M059J (cell line): ENCODE measurements at regions not wholly inside any gene's neighbourhood (a gene's known extent, or its start where the extent isn't known, plus 50 kb on each side); places are given as distances from the start of the nearest gene placed in this dataset.

ENCODE experiments used
- DNase-seq: peaks from one replicate; pipeline ENCODE4 v3.0.0-alpha.2; 2012; ENCODE audit warnings: low read depth

DNA sequence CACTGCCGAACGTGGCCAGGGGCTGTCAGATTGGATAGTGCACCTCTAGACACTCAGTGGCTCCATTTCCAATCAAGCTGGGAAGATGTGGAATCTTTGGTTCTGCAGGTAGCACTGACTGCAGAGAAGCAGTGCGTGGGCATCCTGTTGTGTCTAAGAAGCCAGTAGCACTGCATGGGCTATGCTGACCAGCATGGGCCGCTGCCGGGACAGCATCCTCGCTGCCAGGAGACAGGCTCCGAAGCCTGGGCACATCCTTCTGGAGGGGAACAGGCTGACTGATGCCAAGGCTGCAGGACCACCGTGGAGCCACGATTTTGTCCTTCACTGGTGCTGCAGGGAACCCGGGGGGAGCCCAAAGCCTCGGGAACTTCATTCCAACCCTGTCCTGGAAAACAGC lies 649.4 kb downstream of the NPHP4 start:
- DNase-seq = no peak

- no peak for DNase-seq
These were observed 650.1 kb downstream of the NPHP4 start for GRCh38 chr1:5342172-5342571.

DNA sequence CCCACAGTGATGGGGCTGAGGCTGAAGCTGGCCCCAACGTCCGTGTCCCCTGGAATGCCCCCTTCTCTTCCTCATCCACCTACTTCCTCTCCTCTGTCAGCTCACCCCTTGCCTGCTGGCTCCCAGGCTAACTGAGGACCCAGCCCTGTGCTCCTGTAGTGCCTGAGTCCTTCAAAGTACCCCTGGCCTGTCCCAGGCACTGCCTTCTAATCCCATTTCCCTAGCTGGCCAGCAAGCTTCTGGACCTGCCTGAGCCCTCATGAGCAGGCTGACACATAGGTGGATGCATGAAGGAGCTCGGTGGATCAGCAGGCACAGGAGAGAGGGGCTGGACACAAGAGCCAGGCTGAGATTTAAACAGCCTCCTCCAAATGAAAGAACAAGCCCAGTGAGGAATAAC lies 650.8 kb downstream of the NPHP4 start:
- no peak for DNase-seq

- DNase-seq = peak; percentile 10
These were observed 651.6 kb downstream of the NPHP4 start for GRCh38 chr1:5340560-5341130.

- no peak for DNase-seq
These were observed 653.8 kb downstream of the NPHP4 start for GRCh38 chr1:5338466-5338865.

- DNase-seq = peak; percentile 81
These were observed 658.9 kb downstream of the NPHP4 start for GRCh38 chr1:5333291-5333690.

- DNase-seq = no peak
These were observed 661.1 kb downstream of the NPHP4 start for GRCh38 chr1:5331101-5331500.

DNA sequence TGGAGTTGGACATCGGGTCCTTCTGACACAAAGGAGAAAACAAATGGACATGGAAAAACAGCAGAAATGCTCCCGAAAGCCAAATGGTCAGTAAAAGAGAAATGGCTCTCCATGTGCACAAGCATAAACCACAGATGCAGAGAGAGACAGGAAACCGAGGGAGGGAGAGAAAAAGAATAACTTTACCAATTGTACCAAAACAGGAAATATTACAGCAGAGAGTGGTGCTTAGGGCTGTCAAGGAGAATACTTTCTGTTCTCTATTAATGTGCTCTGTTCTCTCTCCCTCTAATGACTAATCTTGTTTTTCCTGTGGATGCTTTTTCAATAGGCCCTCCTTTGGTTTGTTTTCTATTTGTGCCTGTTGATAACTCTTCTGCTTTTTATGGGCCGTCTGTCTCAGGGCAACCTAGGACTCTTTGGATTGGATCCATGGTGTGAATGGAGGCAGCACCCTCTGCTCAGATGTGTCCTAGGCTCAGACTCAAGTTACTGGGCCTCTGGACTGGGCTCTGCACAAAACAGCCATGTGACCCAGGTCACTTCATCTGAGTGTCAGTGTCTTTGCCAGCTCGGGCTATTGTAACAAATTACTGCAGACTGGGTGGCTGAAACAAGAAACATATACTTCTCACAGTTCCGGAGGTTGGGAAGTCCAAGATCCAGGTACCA lies 663.0 kb downstream of the NPHP4 start:
- DNase-seq = peak; percentile 31

- DNase-seq = peak; percentile 76
These were observed 667.3 kb downstream of the NPHP4 start for GRCh38 chr1:5324883-5325282.

DNA sequence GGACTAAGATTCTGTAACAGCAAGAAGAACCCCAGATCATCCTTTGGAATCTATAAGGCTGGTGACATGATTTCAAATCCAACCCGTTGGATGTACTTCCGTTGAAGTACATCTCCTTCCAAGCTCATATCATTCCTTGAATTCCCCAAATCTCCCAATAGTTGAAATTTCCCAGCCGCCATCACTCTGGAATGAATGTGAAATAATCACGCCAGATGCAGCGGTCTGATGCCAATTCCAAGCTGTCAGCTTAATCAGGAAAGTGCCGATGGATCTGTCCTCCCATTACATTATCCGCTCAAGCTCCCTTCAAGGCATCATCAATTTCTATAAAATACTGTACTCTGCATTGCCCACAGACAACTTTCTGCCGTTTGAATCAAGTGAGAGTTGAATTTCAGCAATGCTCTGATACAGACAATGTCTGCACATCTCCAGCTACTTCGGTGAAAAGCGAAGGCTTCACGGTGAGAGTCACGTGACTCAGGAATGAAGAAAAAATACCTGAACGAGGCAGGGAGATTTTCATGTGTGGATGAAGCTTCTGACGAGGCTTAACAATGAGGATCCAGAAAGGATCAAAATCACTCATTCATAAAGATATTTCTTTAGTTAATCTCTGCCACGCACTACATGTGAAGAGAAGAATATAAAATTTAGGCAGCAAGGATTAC lies 663.9 kb downstream of the AJAP1 start:
- no peak for DNase-seq

- DNase-seq = no peak
These were observed 663.0 kb downstream of the AJAP1 start for GRCh38 chr1:5317391-5317790.

GRCh38 chr1:5312862-5313261 lies 658.5 kb downstream of the AJAP1 start:
- DNase-seq = peak; percentile 57

- no peak for DNase-seq
These were observed 657.9 kb downstream of the AJAP1 start for GRCh38 chr1:5312293-5312674.

GRCh38 chr1:5311634-5312292 lies 657.4 kb downstream of the AJAP1 start:
- no peak for DNase-seq

DNA sequence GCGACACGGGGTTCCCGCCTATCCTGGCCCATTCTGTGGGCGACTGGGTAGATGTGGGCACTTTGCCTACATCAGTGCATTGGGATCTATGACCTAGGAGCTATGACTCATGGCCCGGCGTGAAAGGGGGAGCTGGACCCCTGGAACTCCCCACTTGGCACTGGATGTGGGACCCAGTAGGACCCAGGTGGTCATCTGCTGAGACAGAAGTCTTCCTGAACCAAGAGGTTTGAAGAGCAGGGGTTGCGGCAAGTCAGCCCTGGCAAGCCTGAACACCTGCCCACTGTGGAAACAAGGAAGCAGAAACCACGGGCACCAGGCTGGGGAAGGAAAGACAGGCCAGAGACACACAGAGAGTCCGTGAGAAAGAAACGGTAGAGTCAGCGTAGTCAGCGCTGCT lies 656.7 kb downstream of the AJAP1 start:
- DNase-seq = no peak

DNA sequence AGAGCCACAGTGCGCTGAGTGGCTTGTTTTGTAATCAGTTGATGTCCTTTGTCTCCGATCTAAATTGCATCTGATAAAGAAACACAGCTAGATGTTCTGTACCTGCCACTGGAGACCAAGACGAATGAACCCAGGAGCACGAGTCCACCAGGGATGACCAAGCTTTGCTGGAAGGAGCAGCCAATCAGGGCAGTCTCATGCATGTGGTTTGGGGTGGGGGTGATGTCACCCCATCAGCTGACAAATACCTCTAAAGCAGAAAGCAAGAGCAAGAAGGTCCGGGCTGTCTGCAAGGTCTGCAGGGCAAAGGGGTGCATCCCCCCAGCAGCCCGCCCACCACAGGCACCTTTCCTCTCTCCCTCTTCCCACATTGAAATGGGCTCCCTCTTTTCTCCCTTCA lies 653.8 kb downstream of the AJAP1 start:
- no peak for DNase-seq

- no peak for DNase-seq
These were observed 650.3 kb downstream of the AJAP1 start for GRCh38 chr1:5304702-5305101.

- DNase-seq = no peak
These were observed 644.0 kb downstream of the AJAP1 start for GRCh38 chr1:5298376-5298775.

- peak; percentile 43 for DNase-seq
These were observed 643.5 kb downstream of the AJAP1 start for GRCh38 chr1:5297886-5298239.

GRCh38 chr1:5297180-5297885 lies 642.9 kb downstream of the AJAP1 start:
- DNase-seq = peak; percentile 81

GRCh38 chr1:5296557-5297179 lies 642.3 kb downstream of the AJAP1 start:
- no peak for DNase-seq

GRCh38 chr1:5296095-5296494 lies 641.7 kb downstream of the AJAP1 start:
- no peak for DNase-seq
